H9 (cell line): ENCODE measurements at regions not wholly inside any gene's neighbourhood (a gene's known extent, or its start where the extent isn't known, plus 50 kb on each side); places are given as distances from the start of the nearest gene placed in this dataset.

Experiments
- DNase-seq: peaks from one replicate; pipeline ENCODE4 v3.0.0-alpha.2; 2017
- H2AFZ ChIP-seq: one replicate; pipeline ENCODE4 v1.6.1; 2013; ENCODE audit warnings: mild to moderate bottlenecking, low read length, control low read depth, moderate library complexity
- H2AK5ac ChIP-seq: 2 replicates; pipeline ENCODE4 v1.6.1; 2013; ENCODE audit warnings: low read length, control low read depth, mixed read lengths; ENCODE audit not compliant: insufficient read length
- H2BK120ac ChIP-seq: one replicate; pipeline ENCODE4 v1.6.1; 2013; ENCODE audit warnings: low read depth, mild to moderate bottlenecking, low read length, control low read depth, inconsistent platforms; ENCODE audit not compliant: poor library complexity, severe bottlenecking
- H2BK12ac ChIP-seq: 2 replicates; pipeline ENCODE4 v1.6.1; 2013; ENCODE audit warnings: low read length, control low read depth, mixed read lengths, low read depth; ENCODE audit not compliant: insufficient read length
- H2BK15ac ChIP-seq: 2 replicates; pipeline ENCODE4 v1.6.1; 2013; ENCODE audit warnings: low read depth, low read length, control low read depth
- H2BK20ac ChIP-seq: one replicate; pipeline ENCODE4 v1.6.1; 2013; ENCODE audit warnings: low read depth, mild to moderate bottlenecking, low read length, control low read depth, inconsistent platforms; ENCODE audit not compliant: poor library complexity, severe bottlenecking
- H2BK5ac ChIP-seq: 2 replicates; pipeline ENCODE4 v1.6.1; 2013; ENCODE audit warnings: low read length, control low read depth, mixed read lengths; ENCODE audit not compliant: insufficient read length
- H3K14ac ChIP-seq: 2 replicates; pipeline ENCODE4 v1.6.1; 2013; ENCODE audit warnings: low read length, control low read depth; ENCODE audit not compliant: insufficient read depth
- H3K18ac ChIP-seq: 2 replicates; pipeline ENCODE4 v1.6.1; 2013; ENCODE audit warnings: low read depth, mild to moderate bottlenecking, mixed read lengths, low read length, control low read depth; ENCODE audit not compliant: insufficient read length
- H3K23ac ChIP-seq: 2 replicates; pipeline ENCODE4 v1.6.1; 2013; ENCODE audit warnings: low read length, control low read depth, mixed read lengths, low read depth; ENCODE audit not compliant: insufficient read length
- H3K23me2 ChIP-seq: 2 replicates; pipeline ENCODE4 v1.6.1; 2013; ENCODE audit warnings: low read depth, mild to moderate bottlenecking, mixed read lengths, low read length, control low read depth; ENCODE audit not compliant: insufficient read length, poor library complexity, severe bottlenecking
- H3K27ac ChIP-seq: 2 replicates; pipeline ENCODE4 v1.5.1; 2013; ENCODE audit warnings: low read length, control low read depth, mixed read lengths, low read depth; ENCODE audit not compliant: insufficient read length
- H3K27me3 ChIP-seq: 2 replicates; pipeline ENCODE4 v1.6.1; 2013; ENCODE audit warnings: low read length, control low read depth, inconsistent platforms; ENCODE audit not compliant: insufficient read depth
- H3K4ac ChIP-seq: 2 replicates; pipeline ENCODE4 v1.6.1; 2013; ENCODE audit warnings: low read depth, mild to moderate bottlenecking, control low read depth, inconsistent platforms, low read length, moderate library complexity
- H3K4me1 ChIP-seq: 2 replicates; pipeline ENCODE4 v1.6.1; 2013; ENCODE audit warnings: low read length, control low read depth, inconsistent platforms; ENCODE audit not compliant: insufficient read depth
- H3K4me2 ChIP-seq: 2 replicates; pipeline ENCODE4 v1.6.1; 2013; ENCODE audit warnings: low read length, control low read depth, mixed read lengths; ENCODE audit not compliant: insufficient read length, insufficient read depth
- H3K56ac ChIP-seq: 2 replicates; pipeline ENCODE4 v1.6.1; 2013; ENCODE audit warnings: low read depth, mild to moderate bottlenecking, mixed read lengths, low read length, control low read depth; ENCODE audit not compliant: insufficient read length
- H3K79me1 ChIP-seq: 2 replicates; pipeline ENCODE4 v1.6.1; 2013; ENCODE audit warnings: low read depth, mild to moderate bottlenecking, moderate library complexity, low read length, control low read depth, inconsistent platforms; ENCODE audit not compliant: insufficient read depth, poor library complexity, severe bottlenecking
- H3K79me2 ChIP-seq: 2 replicates; pipeline ENCODE4 v1.6.1; 2013; ENCODE audit warnings: low read length, control low read depth, inconsistent platforms; ENCODE audit not compliant: insufficient read depth
- H3K9ac ChIP-seq: 2 replicates; pipeline ENCODE4 v1.6.1; 2013; ENCODE audit warnings: low read length, control low read depth, mixed read lengths; ENCODE audit not compliant: insufficient read length; ENCODE audit errors: extremely low read depth
- H3K9me3 ChIP-seq: one replicate; pipeline ENCODE4 v1.6.1; 2013; ENCODE audit warnings: low read depth, low read length, inconsistent platforms; ENCODE audit not compliant: control insufficient read depth
- H3T11ph ChIP-seq: one replicate; pipeline ENCODE4 v1.6.1; 2013; ENCODE audit warnings: mild to moderate bottlenecking, low read length, control low read depth, inconsistent platforms
- H4K20me1 ChIP-seq: one replicate; pipeline ENCODE4 v1.6.1; 2013; ENCODE audit not compliant: control insufficient read depth, insufficient read length, insufficient read depth
- H4K5ac ChIP-seq: 2 replicates; pipeline ENCODE4 v1.6.1; 2013; ENCODE audit warnings: low read depth, mild to moderate bottlenecking, mixed read lengths, low read length, control low read depth; ENCODE audit not compliant: insufficient read length
- H4K8ac ChIP-seq: replicated peaks from 2 replicates; pipeline ENCODE4 v1.6.1; 2013; ENCODE audit warnings: low read length, control low read depth, mixed read lengths, low read depth; ENCODE audit not compliant: insufficient read length
- H4K91ac ChIP-seq: 2 replicates; pipeline ENCODE4 v1.6.1; 2013; ENCODE audit warnings: low read depth, mild to moderate bottlenecking, moderate library complexity, mixed read lengths, low read length, control low read depth; ENCODE audit not compliant: insufficient read length
- H3K27ac Mint-ChIP-seq, 3 experiments: 2 replicates in 2 of 3; 3 replicates in 1 of 3; pipeline ENCODE4 v1.8.0; 2020 to 2021; ENCODE audit warnings: mixed read lengths in 3 of 3, mild to moderate bottlenecking in 1 of 3, moderate library complexity in 1 of 3
- H3K27me3 Mint-ChIP-seq: 2 replicates; pipeline ENCODE4 v1.8.0; 2021; ENCODE audit warnings: low read depth, mild to moderate bottlenecking, moderate library complexity, mixed read lengths
- H3K36me3 Mint-ChIP-seq, 3 experiments: 2 replicates in 2 of 3; 3 replicates in 1 of 3; pipeline ENCODE4 v1.8.0; 2020 to 2021; ENCODE audit warnings: low read depth in 3 of 3, mixed read lengths in 3 of 3; ENCODE audit not compliant: insufficient read depth in 1 of 3
- H3K4me1 Mint-ChIP-seq, 2 experiments: 2 replicates each; pipeline ENCODE4 v1.8.0; 2020; ENCODE audit warnings: mixed read lengths in 2 of 2
- H3K4me3 Mint-ChIP-seq, 2 experiments: 2 replicates in 1 of 2; 3 replicates in 1 of 2; pipeline ENCODE4 v1.8.0; 2020 to 2021; ENCODE audit warnings: mild to moderate bottlenecking in 2 of 2, mixed read lengths in 2 of 2, moderate library complexity in 1 of 2
- H3K9me3 Mint-ChIP-seq, 2 experiments: 2 replicates in 1 of 2; 3 replicates in 1 of 2; pipeline ENCODE4 v1.8.0; 2020; ENCODE audit warnings: mild to moderate bottlenecking in 2 of 2, mixed read lengths in 2 of 2, moderate library complexity in 1 of 2
- CTCF ChIP-seq: fragments of 200-600 bp; sonication (generic); conservative IDR thresholded peaks from 3 replicates; pipeline ENCODE4 v1.8.0; 2021; ENCODE audit warnings: antibody characterized with exemption, mild to moderate bottlenecking
- WGBS: extraction: QIAGEN DNeasy Blood & Tissue Kit; methylation state at CpG from one replicate; pipeline ENCODE4 v1.1.7; 2013; ENCODE audit warnings: missing lambda C conversion rate, low lambda C conversion rate, mixed read lengths; ENCODE audit not compliant: insufficient read length; ENCODE audit errors: extremely low coverage; 5-methylcytosine and 5-hydroxymethylcytosine counted together

- TF ChIP-seq CTCF, result no peak
- no peaks in the 10 kb centered on the region for H3K9me3 ChIP-seq
- H3K4me2 ChIP-seq, result no peak overlapping the region
- WGBS, result no CpG with 5 or more reads among the region's 3 CpGs
- H4K91ac ChIP-seq, result no peak overlapping the region
- no peak overlapping the region for H3K9ac ChIP-seq
- H3K14ac ChIP-seq, result no peak overlapping the region
- H3K4me1 ChIP-seq, result no peaks in the 10 kb centered on the region
- no peak overlapping the region for H3T11ph ChIP-seq
- no peaks in the 10 kb centered on the region for H4K20me1 ChIP-seq
- H4K8ac ChIP-seq, result no peak overlapping the region
- H3K79me2 ChIP-seq, result no peaks in the 10 kb centered on the region
- H3K56ac ChIP-seq, result no peak overlapping the region
- Mint-ChIP-seq H3K27ac (no peak overlapping the region), H3K9me3 (no peaks in the 10 kb centered on the region), H3K4me3 (no peak overlapping the region), H3K4me1 (peaks cover 0 to 5% of the 10 kb centered on the region in 2 experiments; a peak in 3 of 4 replicates), H3K36me3 (no peaks in the 10 kb centered on the region), H3K27me3 (no peaks in the 10 kb centered on the region; the same call in 1 of the 2 replicates)
- H3K18ac ChIP-seq, result no peak overlapping the region
- no peak for DNase-seq
- no peak overlapping the region for H3K4ac ChIP-seq
- H3K79me1 ChIP-seq, result no peaks in the 10 kb centered on the region
- no peaks in the 10 kb centered on the region for H3K27me3 ChIP-seq
- no peak overlapping the region for H4K5ac ChIP-seq
- no peak overlapping the region for H2AK5ac ChIP-seq
- H3K23ac ChIP-seq, result no peak overlapping the region
- no peak overlapping the region for H2BK120ac ChIP-seq
- H2BK15ac ChIP-seq, result no peak overlapping the region
- H2BK12ac ChIP-seq, result no peak overlapping the region
- H2BK5ac ChIP-seq, result no peak overlapping the region
- H2BK20ac ChIP-seq, result no peak overlapping the region
- H3K27ac ChIP-seq, result no peak overlapping the region
- H3K23me2 ChIP-seq, result no peaks in the 10 kb centered on the region
- H2AFZ ChIP-seq, result peak overlapping the region; percentile 25
Observed at GRCh38 chr3:132246212-132246611, 71.0 kb upstream of the ACP3 start.
